SK-N-SH treated with all-trans-retinoic acid at 6 μM for 48 hours (cell line): ENCODE measurements at regions not wholly inside any gene's neighbourhood (a gene's known extent, or its start where the extent isn't known, plus 50 kb on each side); places are given as distances from the start of the nearest gene placed in this dataset.

Experiments
- ZFP3 ChIP-seq: fragments of 250-450 bp; sonication (Bioruptor Pico); IDR thresholded peaks from 2 replicates; pipeline ENCODE4 v1.5.0; 2020; ENCODE audit warnings: mild to moderate bottlenecking, moderate library complexity
- ZNF565 ChIP-seq: fragments of 450-650 bp; formaldehyde crosslinking; conservative IDR thresholded peaks from 2 replicates; pipeline ENCODE4 v1.5.0; 2020; ENCODE audit warnings: low read depth, mild to moderate bottlenecking, moderate library complexity
- TF ChIP-seq, protein P1 (sequence below): fragments of 250-450 bp; sonication (Bioruptor Pico); IDR thresholded peaks from 2 replicates; pipeline ENCODE4 v1.5.1; 2020; ENCODE audit warnings: low read depth, mild to moderate bottlenecking, moderate library complexity

DNA sequence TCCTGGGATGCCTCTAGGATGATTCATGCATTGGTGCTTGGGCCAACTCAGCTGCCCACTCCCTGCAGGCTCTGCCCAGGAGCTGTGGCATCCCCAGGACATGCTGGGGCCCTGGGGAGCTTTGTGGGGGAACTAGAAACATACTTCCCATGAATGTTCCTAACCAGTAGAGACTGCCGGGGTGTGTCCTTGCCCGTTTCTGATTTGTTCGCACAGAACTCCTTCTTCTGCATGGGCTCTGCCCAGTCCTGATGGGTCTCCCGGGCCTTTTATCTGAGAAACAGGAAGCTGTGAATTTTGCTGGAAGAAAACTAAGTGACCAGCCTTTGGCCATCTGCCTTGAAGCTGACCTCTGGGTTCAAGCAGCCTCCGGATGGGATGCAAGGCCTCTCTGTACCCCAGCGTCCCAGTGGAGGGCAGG lies 71.6 kb upstream of the RNU6ATAC start:
- TF ChIP-seq ZFP3 (CRISPR knock-in tag) (no peak), ZNF565 (CRISPR knock-in tag) (no peak)
- TF ChIP-seq, protein P1, sequence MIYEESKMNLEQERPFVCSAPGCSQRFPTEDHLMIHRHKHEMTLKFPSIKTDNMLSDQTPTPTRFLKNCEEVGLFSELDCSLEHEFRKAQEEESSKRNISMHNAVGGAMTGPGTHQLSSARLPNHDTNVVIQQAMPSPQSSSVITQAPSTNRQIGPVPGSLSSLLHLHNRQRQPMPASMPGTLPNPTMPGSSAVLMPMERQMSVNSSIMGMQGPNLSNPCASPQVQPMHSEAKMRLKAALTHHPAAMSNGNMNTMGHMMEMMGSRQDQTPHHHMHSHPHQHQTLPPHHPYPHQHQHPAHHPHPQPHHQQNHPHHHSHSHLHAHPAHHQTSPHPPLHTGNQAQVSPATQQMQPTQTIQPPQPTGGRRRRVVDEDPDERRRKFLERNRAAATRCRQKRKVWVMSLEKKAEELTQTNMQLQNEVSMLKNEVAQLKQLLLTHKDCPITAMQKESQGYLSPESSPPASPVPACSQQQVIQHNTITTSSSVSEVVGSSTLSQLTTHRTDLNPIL (CRISPR knock-in tag), result no peak
